Stimulated activated CD4-positive, alpha-beta T cell treated with anti-CD3 and anti-CD28 coated beads, Interleukin-15, amount 100 ng/mL, for 24 hours (primary cell): ENCODE measurements at regions not wholly inside any gene's neighbourhood (a gene's known extent, or its start where the extent isn't known, plus 50 kb on each side); places are given as distances from the start of the nearest gene placed in this dataset.
"Not testable (repeated sequence)": the region's sequence is repeated elsewhere in the genome, so short reads cannot be mapped to it uniquely, and the experiment has no call there.

ENCODE experiments used
- DNase-seq: peaks from one replicate; pipeline ENCODE4 v3.0.0-alpha.2; 2020

GRCh38 chr15:84153655-84154140, 81.9 kb upstream of the GOLGA6L4 start:
- not testable (repeated sequence) for DNase-seq

GRCh38 chr15:84154314-84154713, 81.3 kb upstream of the GOLGA6L4 start:
- DNase-seq: not testable (repeated sequence)

DNA sequence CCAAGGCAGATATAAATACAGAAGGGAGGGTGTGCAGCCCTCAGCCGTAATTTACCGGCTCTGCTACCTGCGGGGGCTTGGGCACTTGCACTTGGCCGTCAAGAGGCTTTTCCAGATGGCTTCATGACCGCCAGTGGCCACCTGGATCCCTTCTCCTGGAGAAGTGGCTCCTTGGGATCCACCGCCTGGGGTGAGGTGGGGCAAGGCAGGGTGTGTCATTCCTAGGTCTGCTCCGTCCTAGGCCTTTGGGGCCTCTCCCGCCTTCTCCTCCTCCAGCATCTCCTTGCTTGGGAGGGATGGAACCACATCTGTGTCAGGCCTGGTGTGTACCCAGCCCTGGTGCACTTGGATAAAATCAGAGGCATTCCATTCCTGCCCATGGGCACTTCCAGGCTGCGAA, 80.8 kb upstream of the GOLGA6L4 start:
- not testable (repeated sequence) for DNase-seq

DNA sequence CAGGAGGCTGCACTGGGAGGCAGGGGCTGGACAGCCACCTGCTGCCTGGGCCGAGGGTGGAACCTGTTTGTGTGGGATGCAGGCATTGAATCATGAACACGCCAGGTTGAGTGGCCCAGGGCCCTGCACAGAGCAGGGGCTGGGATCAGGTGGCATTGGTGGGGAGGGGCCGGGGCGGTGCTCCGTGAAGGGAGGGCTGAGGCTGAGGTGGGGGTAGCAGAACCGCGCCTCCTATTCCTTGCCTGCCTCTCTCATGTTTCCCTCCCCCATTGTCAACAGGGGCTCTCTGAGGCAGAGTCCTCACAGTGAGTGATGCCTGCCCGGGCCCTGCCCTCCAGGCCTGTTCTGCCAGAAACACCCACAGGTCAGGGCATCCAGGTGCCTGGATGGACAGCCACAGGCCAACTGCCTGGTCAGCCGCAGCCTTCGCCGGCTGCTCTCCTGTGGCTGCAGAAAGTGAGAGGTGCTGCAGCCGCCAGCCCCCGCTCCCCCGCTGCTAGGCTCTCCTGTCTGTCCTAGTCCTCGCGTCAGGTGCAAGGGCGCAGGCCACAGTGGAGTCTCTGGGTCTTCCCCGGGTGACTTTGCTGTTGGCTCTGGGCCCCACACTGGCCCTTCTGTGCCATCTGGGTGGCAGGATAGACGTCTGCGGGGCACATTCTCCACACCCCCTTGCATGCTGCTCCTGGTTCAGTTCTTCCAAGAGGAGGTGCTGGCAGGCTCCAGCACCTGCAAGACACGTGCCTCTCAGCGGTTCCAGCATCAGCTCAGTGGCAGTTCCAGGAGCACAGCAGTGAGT, 79.6 kb upstream of the GOLGA6L4 start:
- DNase-seq: not testable (repeated sequence)

DNA sequence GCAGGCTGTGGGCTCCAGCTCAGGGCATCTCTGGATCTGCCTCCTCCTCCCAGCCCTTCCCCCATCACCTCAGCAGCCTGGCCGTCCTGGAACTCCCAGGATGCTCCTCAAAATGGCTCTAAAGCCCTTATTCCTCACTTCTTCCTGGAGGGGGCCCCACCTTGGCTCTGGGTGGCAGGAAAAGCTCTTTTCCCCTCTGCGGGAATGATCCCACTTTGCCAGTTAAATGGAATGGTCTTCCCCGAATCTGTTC, 79.1 kb upstream of the GOLGA6L4 start:
- not testable (repeated sequence) for DNase-seq

- DNase-seq: not testable (repeated sequence)
Measured at GRCh38 chr15:84157056-84157632, 78.4 kb upstream of the GOLGA6L4 start.

DNA sequence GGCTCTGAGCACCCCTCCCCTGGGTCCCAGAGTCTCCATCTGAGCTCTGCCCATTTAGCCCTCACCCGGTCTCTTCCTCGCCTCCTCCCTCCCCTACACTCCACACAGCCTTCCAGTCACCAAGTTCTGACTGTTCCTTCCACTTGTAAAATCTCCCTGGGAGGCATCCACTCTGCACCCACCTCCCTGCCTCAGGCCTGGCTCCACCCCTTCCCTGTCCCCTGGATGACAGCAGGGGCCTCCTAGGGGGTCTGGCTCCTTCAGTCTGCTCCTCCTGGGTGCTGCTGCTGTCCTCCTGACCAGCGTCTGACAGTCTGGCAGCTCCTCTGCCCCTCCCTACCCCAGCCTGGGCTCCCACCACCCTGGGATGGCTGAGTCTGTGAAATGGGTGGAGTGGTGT, 77.7 kb upstream of the GOLGA6L4 start:
- not testable (repeated sequence) for DNase-seq

DNA sequence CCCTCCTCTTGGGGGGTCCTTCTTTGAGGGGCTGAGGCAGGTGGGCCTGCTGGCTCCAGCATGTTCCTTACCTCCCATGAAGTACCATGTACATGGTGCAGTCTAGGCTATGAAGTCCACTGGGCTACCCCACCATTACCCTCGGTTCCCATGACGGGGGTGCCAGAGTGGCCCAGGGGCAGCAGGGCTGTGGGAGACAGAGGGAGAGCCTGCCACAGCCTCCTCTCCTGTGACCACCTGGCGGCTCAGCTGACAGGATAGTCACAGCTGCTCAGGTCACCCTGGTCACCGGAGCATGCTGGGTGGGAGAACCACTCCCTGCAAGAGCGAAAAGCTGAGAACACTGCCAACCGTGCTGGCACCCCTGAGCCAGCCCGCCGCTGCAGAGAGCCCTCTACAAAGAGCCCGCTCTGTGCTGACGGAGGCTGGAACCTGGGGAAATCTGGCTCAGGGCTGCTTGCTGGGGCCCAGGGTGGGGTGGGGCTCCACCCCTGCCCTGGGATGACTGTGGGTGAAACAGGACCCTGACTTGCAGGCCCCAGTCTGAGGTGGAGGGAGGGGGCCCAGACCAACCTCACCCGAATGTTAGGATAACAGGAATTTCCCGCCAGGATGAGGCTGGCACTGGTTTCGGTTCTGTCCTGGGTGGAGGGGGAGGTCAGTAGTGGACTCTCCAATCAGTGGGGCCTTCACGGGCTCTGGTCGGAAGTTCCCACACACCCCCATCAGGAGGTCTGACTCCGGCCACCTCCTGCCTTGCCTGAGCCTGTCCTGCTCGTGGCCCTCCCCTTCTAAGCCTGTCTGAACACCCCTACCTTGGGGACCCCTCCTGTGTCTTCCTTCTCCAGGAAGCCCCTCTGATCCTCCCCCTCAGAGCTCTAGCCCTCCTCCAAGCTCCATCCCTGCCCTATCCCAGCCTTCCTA, 76.0 kb upstream of the GOLGA6L4 start:
- not testable (repeated sequence) for DNase-seq

- not testable (repeated sequence) for DNase-seq
Measured at GRCh38 chr15:84164423-84165292, 70.9 kb upstream of the GOLGA6L4 start.

DNA sequence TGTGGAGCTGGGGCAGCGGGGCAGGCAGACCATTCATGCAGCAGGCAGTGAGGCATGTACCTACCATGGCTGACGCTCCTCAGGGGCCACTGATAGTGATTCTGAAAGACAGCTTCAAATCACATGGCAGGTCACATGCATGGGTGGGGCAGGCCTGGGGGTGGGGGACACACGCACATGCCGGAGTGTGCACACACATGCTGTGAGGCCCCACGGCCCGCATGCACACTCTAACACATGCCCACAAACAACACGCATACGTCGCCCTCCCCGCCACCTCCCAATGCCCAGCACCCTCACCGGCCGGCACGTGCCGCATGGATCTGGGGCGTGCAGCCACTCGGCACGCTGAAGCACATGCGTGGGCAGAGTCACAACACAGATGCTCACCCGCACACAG, 65.5 kb upstream of the GOLGA6L4 start:
- DNase-seq: not testable (repeated sequence)

- peak; percentile 26 for DNase-seq
Measured at GRCh38 chr15:84173231-84173610, 62.4 kb upstream of the GOLGA6L4 start.
